CD4-positive, alpha-beta memory T cell (primary cell): ENCODE measurements at regions not wholly inside any gene's neighbourhood (a gene's known extent, or its start where the extent isn't known, plus 50 kb on each side); places are given as distances from the start of the nearest gene placed in this dataset.

Source experiments
- CTCF ChIA-PET: fragments of 350-600 bp; sonication (Branson Sonifier 250); formaldehyde crosslinking; loops from one replicate; lab custom pipeline; 2021; ENCODE audit warnings: inconsistent platforms; ENCODE audit not compliant: partially characterized antibody; lab: Charles Lee
- POLR2A ChIA-PET: fragments of 350-600 bp; sonication (Branson Sonifier 250); formaldehyde crosslinking; loops from one replicate; lab custom pipeline; 2021; ENCODE audit not compliant: partially characterized antibody; lab: Charles Lee
- DNase-seq, 5 donors: peaks; one replicate each; pipeline versions ENCODE4 v3.0.0 to v3.0.0-alpha.2; 2020 to 2022; ENCODE audit warnings: mixed read lengths in 1 of 5
- H3K27ac ChIP-seq: one replicate; pipeline ENCODE4 v1.7.0; 2013; ENCODE audit warnings: low read depth, low read length
- H3K27me3 ChIP-seq: 2 replicates; pipeline ENCODE4 v1.7.0; 2013; ENCODE audit warnings: mild to moderate bottlenecking, low read length, moderate library complexity; ENCODE audit not compliant: insufficient read depth
- H3K36me3 ChIP-seq: 2 replicates; pipeline ENCODE4 v1.7.0; 2013; ENCODE audit warnings: mild to moderate bottlenecking, low read length, moderate library complexity; ENCODE audit not compliant: insufficient read depth
- H3K4me1 ChIP-seq: 2 replicates; pipeline ENCODE4 v1.7.0; 2013; ENCODE audit warnings: mild to moderate bottlenecking, low read length, moderate library complexity; ENCODE audit not compliant: insufficient read depth
- H3K4me3 ChIP-seq, 2 donors: one replicate each; pipeline ENCODE4 v1.7.0; 2013; ENCODE audit warnings: low read length in 2 of 2, mild to moderate bottlenecking in 1 of 2
- H3K9me3 ChIP-seq, 2 donors: one replicate each; pipeline ENCODE4 v1.7.0; 2013; ENCODE audit warnings: low read length in 2 of 2, control low read depth in 1 of 2; ENCODE audit not compliant: control insufficient read depth in 1 of 2
- H3K27ac Mint-ChIP-seq, 7 donors: one replicate each; pipeline ENCODE4 v1.8.0; 2020 to 2021; ENCODE audit warnings: mixed read lengths in 7 of 7, mild to moderate bottlenecking in 6 of 7, inconsistent platforms in 3 of 7, moderate library complexity in 3 of 7
- H3K27me3 Mint-ChIP-seq, 2 donors: one replicate each; pipeline ENCODE4 v1.8.0; 2020 to 2021; ENCODE audit warnings: mixed read lengths in 2 of 2
- H3K36me3 Mint-ChIP-seq, 2 donors: one replicate each; pipeline ENCODE4 v1.8.0; 2020 to 2021; ENCODE audit warnings: mixed read lengths in 2 of 2, inconsistent platforms in 1 of 2, mild to moderate bottlenecking in 1 of 2
- H3K4me1 Mint-ChIP-seq, 4 donors: one replicate each; pipeline ENCODE4 v1.8.0; 2020 to 2021; ENCODE audit warnings: mixed read lengths in 4 of 4, mild to moderate bottlenecking in 1 of 4
- H3K4me3 Mint-ChIP-seq, 8 donors: one replicate each; pipeline ENCODE4 v1.8.0; 2020 to 2021; ENCODE audit warnings: mixed read lengths in 8 of 8, mild to moderate bottlenecking in 7 of 8, moderate library complexity in 6 of 8, inconsistent platforms in 3 of 8
- H3K9me3 Mint-ChIP-seq, 8 donors: one replicate each; pipeline ENCODE4 v1.8.0; 2020 to 2021; ENCODE audit warnings: mixed read lengths in 8 of 8, mild to moderate bottlenecking in 5 of 8, inconsistent platforms in 3 of 8, moderate library complexity in 1 of 8
- intact Hi-C: fragments of 100-400 bp; cut with micrococcal nuclease; formaldehyde crosslinking; loops from one replicate; pipeline ENCODE4 v1.15.1; 2023

- Mint-ChIP-seq H3K27me3 (no peaks in the 10 kb centered on the region), H3K4me3 (no peak overlapping the region), H3K27ac (no peak overlapping the region), H3K36me3 (no peaks in the 10 kb centered on the region), H3K4me1 (no peaks in the 10 kb centered on the region), H3K9me3 (peaks cover 0 to 12% (median 4%) of the 10 kb centered on the region in 8 donors)
- ChIA-PET POLR2A (no interaction called here), CTCF (no interaction called here)
- H3K36me3 ChIP-seq = no peaks in the 10 kb centered on the region
- H3K27me3 ChIP-seq = no peaks in the 10 kb centered on the region
- no peak for DNase-seq
- H3K27ac ChIP-seq = no peak overlapping the region
- intact Hi-C loops = no loop called here
- H3K4me3 ChIP-seq = no peak overlapping the region
- H3K4me1 ChIP-seq = no peaks in the 10 kb centered on the region
- no peaks in the 10 kb centered on the region for H3K9me3 ChIP-seq
Observed at GRCh38 chr3:176523114-176523513, 674.2 kb downstream of the TBL1XR1 start.

DNA sequence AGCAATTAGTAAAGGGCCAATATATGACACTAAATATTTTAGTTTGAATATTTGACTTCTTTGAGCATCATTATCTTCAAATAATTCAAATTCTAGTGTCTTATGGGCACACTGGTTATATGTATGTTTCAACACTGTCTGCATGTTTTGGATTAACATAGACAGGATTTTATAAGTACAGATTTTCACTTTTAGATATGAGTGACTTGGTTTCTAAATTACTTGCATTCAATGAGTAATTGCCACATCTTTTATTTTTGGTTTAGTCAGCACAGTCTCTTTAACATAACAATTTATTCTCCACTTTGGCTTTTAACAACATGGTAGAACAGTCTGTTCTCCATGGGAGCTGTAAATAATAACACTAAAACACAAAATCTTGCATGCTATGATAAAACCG is 674.8 kb downstream of the TBL1XR1 start:
- CTCF ChIA-PET = no interaction called here

GRCh38 chr3:176521531-176522175 is 675.6 kb downstream of the TBL1XR1 start:
- Mint-ChIP-seq H3K27ac (no peak overlapping the region), H3K36me3 (no peaks in the 10 kb centered on the region), H3K4me1 (no peaks in the 10 kb centered on the region), H3K9me3 (peaks cover 0 to 4% (median 2%) of the 10 kb centered on the region in 8 donors), H3K27me3 (no peaks in the 10 kb centered on the region), H3K4me3 (no peak overlapping the region)
- no peaks in the 10 kb centered on the region for H3K27me3 ChIP-seq
- no peaks in the 10 kb centered on the region for H3K36me3 ChIP-seq
- intact Hi-C loops = no loop called here
- H3K27ac ChIP-seq = no peak overlapping the region
- ChIA-PET POLR2A (no interaction called here), CTCF (no interaction called here)
- H3K9me3 ChIP-seq = no peaks in the 10 kb centered on the region
- DNase-seq = no peak
- no peaks in the 10 kb centered on the region for H3K4me1 ChIP-seq
- no peak overlapping the region for H3K4me3 ChIP-seq

More for the DNA sequence above, 674.8 kb downstream of the TBL1XR1 start:
- no peak overlapping the region for H3K4me3 Mint-ChIP-seq
- Histone ChIP-seq H3K4me1 (no peaks in the 10 kb centered on the region), H3K9me3 (no peaks in the 10 kb centered on the region), H3K27me3 (no peaks in the 10 kb centered on the region), H3K27ac (no peak overlapping the region), H3K36me3 (no peaks in the 10 kb centered on the region), H3K4me3 (no peak overlapping the region)
- H3K36me3 Mint-ChIP-seq = no peaks in the 10 kb centered on the region
- H3K4me1 Mint-ChIP-seq = no peaks in the 10 kb centered on the region
- H3K27ac Mint-ChIP-seq = no peak overlapping the region
- peaks cover 0 to 5% (median 2%) of the 10 kb centered on the region in 8 donors for H3K9me3 Mint-ChIP-seq
- H3K27me3 Mint-ChIP-seq = no peaks in the 10 kb centered on the region
- POLR2A ChIA-PET = no interaction called here
- intact Hi-C loops = no loop called here
- DNase-seq = no peak

- H3K4me1 Mint-ChIP-seq = no peaks in the 10 kb centered on the region
- H3K4me3 Mint-ChIP-seq = no peak overlapping the region
- H3K4me3 ChIP-seq = no peak overlapping the region
- no peak overlapping the region for H3K27ac ChIP-seq
- ChIA-PET CTCF (no interaction called here), POLR2A (no interaction called here)
- DNase-seq = no peak
- no peak overlapping the region for H3K27ac Mint-ChIP-seq
- no peaks in the 10 kb centered on the region for H3K36me3 Mint-ChIP-seq
- intact Hi-C loops = no loop called here
- H3K9me3 Mint-ChIP-seq = peaks cover 2 to 64% (median 31%) of the 10 kb centered on the region in 8 donors
- no peaks in the 10 kb centered on the region for H3K27me3 ChIP-seq
- H3K4me1 ChIP-seq = no peaks in the 10 kb centered on the region
- peaks cover 0 to 20% of the 10 kb centered on the region in 2 donors for H3K9me3 ChIP-seq
- H3K27me3 Mint-ChIP-seq = no peaks in the 10 kb centered on the region
- H3K36me3 ChIP-seq = no peaks in the 10 kb centered on the region
Observed at GRCh38 chr3:176514297-176514696, 683.0 kb downstream of the TBL1XR1 start.

GRCh38 chr3:176513604-176514003 is 683.7 kb downstream of the TBL1XR1 start:
- intact Hi-C loops = no loop called here
- H3K27ac ChIP-seq = no peak overlapping the region
- Mint-ChIP-seq H3K27ac (no peak overlapping the region), H3K27me3 (no peaks in the 10 kb centered on the region), H3K4me3 (no peak overlapping the region), H3K9me3 (peaks cover 2 to 64% (median 31%) of the 10 kb centered on the region in 8 donors), H3K36me3 (no peaks in the 10 kb centered on the region), H3K4me1 (no peaks in the 10 kb centered on the region)
- ChIA-PET POLR2A (no interaction called here), CTCF (no interaction called here)
- H3K4me3 ChIP-seq = no peak overlapping the region
- H3K4me1 ChIP-seq = no peaks in the 10 kb centered on the region
- H3K36me3 ChIP-seq = no peaks in the 10 kb centered on the region
- H3K27me3 ChIP-seq = no peaks in the 10 kb centered on the region
- peak in 1 of 5 donors; percentile 4 for DNase-seq
- H3K9me3 ChIP-seq = peaks cover 0 to 20% of the 10 kb centered on the region in 2 donors

GRCh38 chr3:176512037-176512436 is 685.2 kb downstream of the TBL1XR1 start:
- POLR2A ChIA-PET = no interaction called here
- no peaks in the 10 kb centered on the region for H3K4me1 Mint-ChIP-seq

DNA sequence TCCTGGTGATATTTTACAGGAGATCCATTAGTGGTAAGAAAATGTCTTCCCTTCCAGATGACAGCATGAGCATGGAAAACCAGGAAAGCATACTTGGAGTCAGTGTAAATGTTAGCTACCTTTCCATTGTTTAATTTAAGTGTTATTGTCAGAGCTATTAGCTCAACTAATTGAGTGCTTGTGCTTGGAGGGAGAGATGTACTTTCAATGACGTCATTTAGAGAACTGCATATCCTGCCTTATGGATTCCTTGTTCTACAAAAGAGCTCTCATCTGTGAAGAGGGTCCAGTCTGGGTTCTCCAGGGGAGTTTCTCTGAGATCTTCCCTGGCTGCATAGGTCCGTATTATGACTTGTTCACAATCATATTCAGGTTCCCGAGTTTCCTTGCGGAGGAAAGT is 687.2 kb downstream of the TBL1XR1 start:
- Histone ChIP-seq H3K9me3 (peaks cover 0 to 20% of the 10 kb centered on the region in 2 donors), H3K27me3 (no peaks in the 10 kb centered on the region), H3K4me3 (no peak overlapping the region), H3K4me1 (no peaks in the 10 kb centered on the region), H3K27ac (no peak overlapping the region), H3K36me3 (no peaks in the 10 kb centered on the region)
- intact Hi-C loops = no loop called here
- H3K36me3 Mint-ChIP-seq = no peaks in the 10 kb centered on the region
- ChIA-PET POLR2A (no interaction called here), CTCF (no interaction called here)
- H3K4me3 Mint-ChIP-seq = no peak overlapping the region
- no peaks in the 10 kb centered on the region for H3K27me3 Mint-ChIP-seq
- no peak overlapping the region for H3K27ac Mint-ChIP-seq
- DNase-seq = no peak
- H3K4me1 Mint-ChIP-seq = no peaks in the 10 kb centered on the region
- H3K9me3 Mint-ChIP-seq = peaks cover 2 to 50% (median 29%) of the 10 kb centered on the region in 8 donors

More at GRCh38 chr3:176512037-176512436, 685.2 kb downstream of the TBL1XR1 start:
- H3K27ac Mint-ChIP-seq = no peak overlapping the region
- Histone ChIP-seq H3K27ac (no peak overlapping the region), H3K9me3 (peaks cover 0 to 20% of the 10 kb centered on the region in 2 donors), H3K27me3 (no peaks in the 10 kb centered on the region), H3K36me3 (no peaks in the 10 kb centered on the region), H3K4me3 (no peak overlapping the region), H3K4me1 (no peaks in the 10 kb centered on the region)
- CTCF ChIA-PET = no interaction called here
- DNase-seq = no peak
- H3K4me3 Mint-ChIP-seq = no peak overlapping the region
- intact Hi-C loops = no loop called here
- peaks cover 2 to 63% (median 31%) of the 10 kb centered on the region in 8 donors for H3K9me3 Mint-ChIP-seq
- H3K27me3 Mint-ChIP-seq = no peaks in the 10 kb centered on the region
- no peaks in the 10 kb centered on the region for H3K36me3 Mint-ChIP-seq
